Keratinocyte (primary cell): ENCODE measurements at regions not wholly inside any gene's neighbourhood (a gene's known extent, or its start where the extent isn't known, plus 50 kb on each side); places are given as distances from the start of the nearest gene placed in this dataset.

Experiments
- EZH2 ChIP-seq: IDR thresholded peaks from one replicate; pipeline ENCODE4 v1.6.1; 2012; ENCODE audit warnings: inconsistent platforms, mild to moderate bottlenecking, low read length, moderate library complexity
- TF ChIP-seq, protein P1 (sequence below), 3 experiments: IDR thresholded peaks in 1 of 3; conservative IDR thresholded peaks in 1 of 3; optimal IDR thresholded peaks in 1 of 3; 2 replicates in 2 of 3; 3 replicates in 1 of 3; pipeline versions ENCODE3 to v1.5.1; 2011; ENCODE audit warnings: low read length in 3 of 3, mild to moderate bottlenecking in 3 of 3, moderate library complexity in 2 of 3, control low read depth in 1 of 3, inconsistent platforms in 1 of 3; ENCODE audit not compliant: insufficient read depth in 2 of 3; ENCODE audit errors: extremely low read depth in 1 of 3

DNA sequence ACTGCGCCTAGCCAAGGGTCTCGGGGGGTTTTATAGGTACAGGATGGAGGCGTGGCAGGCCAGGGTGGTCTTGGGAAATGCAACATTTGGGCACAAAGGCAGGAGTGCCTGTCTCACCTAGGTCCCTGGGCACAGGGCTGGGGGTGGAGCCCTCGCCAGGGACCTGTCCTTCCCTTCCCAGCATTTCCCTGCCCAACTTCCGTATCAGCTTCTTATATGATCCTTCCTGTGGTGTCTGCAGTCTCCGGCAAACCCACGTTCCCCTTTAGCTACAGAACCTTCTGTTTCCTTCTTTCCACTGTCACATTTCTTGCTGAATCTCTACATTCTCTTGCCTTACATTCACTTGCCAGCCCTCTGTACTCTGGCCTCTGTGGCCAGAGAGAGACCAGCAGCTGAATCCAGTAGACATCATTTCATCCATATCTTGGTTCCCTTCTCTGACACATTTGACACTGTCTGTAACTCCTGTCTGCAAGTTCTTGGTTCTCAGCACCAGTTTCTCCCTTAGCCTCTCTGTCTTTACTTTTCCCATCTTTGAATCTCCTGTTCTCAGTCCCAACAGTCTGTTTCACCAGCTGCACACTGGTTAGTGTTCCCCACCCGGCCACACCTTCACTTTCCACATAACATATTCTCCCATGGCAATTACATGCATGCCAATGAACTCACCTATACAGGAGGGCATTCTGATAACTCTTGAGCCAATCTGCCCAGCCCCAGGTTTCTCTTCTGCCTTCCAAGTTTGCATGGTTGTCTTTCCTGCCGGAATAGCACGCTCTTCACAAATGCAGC is 134.7 kb upstream of the ZNF608 start:
- TF ChIP-seq, protein P1, sequence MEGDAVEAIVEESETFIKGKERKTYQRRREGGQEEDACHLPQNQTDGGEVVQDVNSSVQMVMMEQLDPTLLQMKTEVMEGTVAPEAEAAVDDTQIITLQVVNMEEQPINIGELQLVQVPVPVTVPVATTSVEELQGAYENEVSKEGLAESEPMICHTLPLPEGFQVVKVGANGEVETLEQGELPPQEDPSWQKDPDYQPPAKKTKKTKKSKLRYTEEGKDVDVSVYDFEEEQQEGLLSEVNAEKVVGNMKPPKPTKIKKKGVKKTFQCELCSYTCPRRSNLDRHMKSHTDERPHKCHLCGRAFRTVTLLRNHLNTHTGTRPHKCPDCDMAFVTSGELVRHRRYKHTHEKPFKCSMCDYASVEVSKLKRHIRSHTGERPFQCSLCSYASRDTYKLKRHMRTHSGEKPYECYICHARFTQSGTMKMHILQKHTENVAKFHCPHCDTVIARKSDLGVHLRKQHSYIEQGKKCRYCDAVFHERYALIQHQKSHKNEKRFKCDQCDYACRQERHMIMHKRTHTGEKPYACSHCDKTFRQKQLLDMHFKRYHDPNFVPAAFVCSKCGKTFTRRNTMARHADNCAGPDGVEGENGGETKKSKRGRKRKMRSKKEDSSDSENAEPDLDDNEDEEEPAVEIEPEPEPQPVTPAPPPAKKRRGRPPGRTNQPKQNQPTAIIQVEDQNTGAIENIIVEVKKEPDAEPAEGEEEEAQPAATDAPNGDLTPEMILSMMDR (optimal IDR thresholded peaks at IDR 0.05 in 1 of 3, IDR thresholded peaks at IDR 0.05 in 1 of 3, conservative IDR thresholded peaks at IDR 0.05 in 1 of 3; ENCODE audit: extremely low read depth in 1 of 3, insufficient read depth in 2 of 3, low read length in 3 of 3): no peak
- TF ChIP-seq EZH2: no peak
